OCI-LY3 (cell line): ENCODE measurements at regions not wholly inside any gene's neighbourhood (a gene's known extent, or its start where the extent isn't known, plus 50 kb on each side); places are given as distances from the start of the nearest gene placed in this dataset.

ENCODE experiments used
- CTCF ChIP-seq: fragments of 200-600, 300-600 bp; sonication (generic); IDR thresholded peaks from 2 replicates; pipeline ENCODE4 v1.5.1; 2014; ENCODE audit warnings: antibody characterized with exemption, low read length, low read depth
- EZH2phosphoT487 ChIP-seq: fragments of 200-600 bp; shearing (Covaris generic); IDR thresholded peaks from 2 replicates; pipeline ENCODE4 v1.6.1; 2018; ENCODE audit warnings: antibody characterized with exemption, mixed run types, low read depth

- TF ChIP-seq CTCF (peak; percentile 67), EZH2phosphoT487 (no peak)
These were observed 58.9 kb upstream of the SERINC1 start for GRCh38 chr6:122530440-122531046.
